Epithelial cell of proximal tubule (primary cell): ENCODE measurements at regions not wholly inside any gene's neighbourhood (a gene's known extent, or its start where the extent isn't known, plus 50 kb on each side); places are given as distances from the start of the nearest gene placed in this dataset.

Source experiments
- DNase-seq: peaks from one replicate; pipeline ENCODE4 v3.0.0-alpha.2; 2011; ENCODE audit warnings: low read depth
- H3K4me3 ChIP-seq: 2 replicates; pipeline ENCODE4 v1.5.1; 2011; ENCODE audit warnings: low read depth, mild to moderate bottlenecking, low read length
- TF ChIP-seq, protein P1 (sequence below): conservative IDR thresholded peaks from 2 replicates; pipeline ENCODE4 v1.5.1; 2012; ENCODE audit warnings: low read depth, mild to moderate bottlenecking, low read length

DNA sequence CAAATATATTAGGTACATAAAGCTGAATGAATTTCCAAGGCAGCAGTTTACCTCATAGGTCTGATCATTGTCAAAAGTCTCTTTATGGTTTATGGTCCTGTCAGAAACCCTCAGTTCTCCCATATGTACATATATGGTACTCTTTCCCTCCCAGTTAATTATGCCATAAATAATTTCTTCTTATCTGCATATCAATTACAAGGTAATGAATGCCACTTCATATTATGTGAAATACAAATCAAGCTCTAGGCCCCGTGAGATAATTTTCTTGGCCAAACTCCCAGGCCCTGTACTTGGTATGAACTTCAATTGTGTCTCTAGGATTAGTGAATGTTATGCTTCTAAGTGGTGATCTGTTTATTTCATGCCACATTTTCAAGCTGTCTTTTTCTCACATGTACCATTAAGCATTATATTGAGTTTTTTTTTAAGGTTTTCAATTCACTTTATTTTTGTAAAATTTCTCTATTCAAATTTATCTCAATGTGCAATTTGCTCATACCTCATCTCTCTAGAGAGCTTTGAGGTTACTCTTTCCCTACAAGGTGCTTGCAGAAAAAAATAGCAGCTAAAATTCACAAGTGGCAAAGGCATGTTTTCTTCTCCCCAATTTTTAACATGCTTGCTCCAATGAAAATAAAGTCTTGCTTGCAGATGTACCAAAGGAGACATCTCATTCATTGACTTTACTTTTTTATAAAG, 430.6 kb upstream of the VRK2 start:
- H3K4me3 ChIP-seq, result no peak overlapping the region
- no peak for DNase-seq
- TF ChIP-seq, protein P1, sequence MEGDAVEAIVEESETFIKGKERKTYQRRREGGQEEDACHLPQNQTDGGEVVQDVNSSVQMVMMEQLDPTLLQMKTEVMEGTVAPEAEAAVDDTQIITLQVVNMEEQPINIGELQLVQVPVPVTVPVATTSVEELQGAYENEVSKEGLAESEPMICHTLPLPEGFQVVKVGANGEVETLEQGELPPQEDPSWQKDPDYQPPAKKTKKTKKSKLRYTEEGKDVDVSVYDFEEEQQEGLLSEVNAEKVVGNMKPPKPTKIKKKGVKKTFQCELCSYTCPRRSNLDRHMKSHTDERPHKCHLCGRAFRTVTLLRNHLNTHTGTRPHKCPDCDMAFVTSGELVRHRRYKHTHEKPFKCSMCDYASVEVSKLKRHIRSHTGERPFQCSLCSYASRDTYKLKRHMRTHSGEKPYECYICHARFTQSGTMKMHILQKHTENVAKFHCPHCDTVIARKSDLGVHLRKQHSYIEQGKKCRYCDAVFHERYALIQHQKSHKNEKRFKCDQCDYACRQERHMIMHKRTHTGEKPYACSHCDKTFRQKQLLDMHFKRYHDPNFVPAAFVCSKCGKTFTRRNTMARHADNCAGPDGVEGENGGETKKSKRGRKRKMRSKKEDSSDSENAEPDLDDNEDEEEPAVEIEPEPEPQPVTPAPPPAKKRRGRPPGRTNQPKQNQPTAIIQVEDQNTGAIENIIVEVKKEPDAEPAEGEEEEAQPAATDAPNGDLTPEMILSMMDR, result no peak

GRCh38 chr2:57617318-57617717, 429.3 kb upstream of the VRK2 start:
- H3K4me3 ChIP-seq, result no peak overlapping the region
- DNase-seq, result no peak
- TF ChIP-seq, protein P1, result no peak

GRCh38 chr2:57621122-57621663, 425.4 kb upstream of the VRK2 start:
- TF ChIP-seq, protein P1, result no peak
- DNase-seq, result no peak
- H3K4me3 ChIP-seq, result no peak overlapping the region

GRCh38 chr2:57622009-57622408, 424.6 kb upstream of the VRK2 start:
- H3K4me3 ChIP-seq, result no peak overlapping the region
- no peak for DNase-seq
- TF ChIP-seq, protein P1, result no peak

DNA sequence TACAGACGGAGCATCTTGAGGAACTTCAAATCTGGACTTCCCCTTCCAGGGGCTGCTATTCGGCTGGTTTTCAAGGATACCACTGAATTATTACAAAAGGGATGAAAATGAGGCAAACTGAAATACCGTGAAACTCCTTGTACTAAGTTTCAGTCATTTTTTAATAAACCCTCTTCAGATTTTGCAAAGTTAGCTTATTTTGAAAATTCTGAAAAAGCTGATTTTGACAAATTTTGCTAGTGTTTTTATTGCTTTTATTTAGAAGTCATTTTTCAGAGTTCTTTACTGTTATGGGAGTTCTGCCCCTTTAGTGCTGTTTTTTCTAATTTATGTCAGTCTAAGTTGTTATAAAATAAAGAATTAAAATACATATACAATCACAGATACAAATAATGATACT, 390.4 kb upstream of the VRK2 start:
- DNase-seq, result no peak
- TF ChIP-seq, protein P1, result no peak
- no peak overlapping the region for H3K4me3 ChIP-seq

- DNase-seq, result no peak
- no peak overlapping the region for H3K4me3 ChIP-seq
- TF ChIP-seq, protein P1, result no peak
Measured at GRCh38 chr2:57669570-57669969, 377.0 kb upstream of the VRK2 start.

GRCh38 chr2:57674025-57674424, 372.6 kb upstream of the VRK2 start:
- TF ChIP-seq, protein P1, result no peak
- DNase-seq, result no peak
- H3K4me3 ChIP-seq, result no peak overlapping the region
